ENCODE measurements at regions not wholly inside any gene's neighbourhood (a gene's known extent, or its start where the extent isn't known, plus 50 kb on each side); places are given as distances from the start of the nearest gene placed in this dataset.

DNA sequence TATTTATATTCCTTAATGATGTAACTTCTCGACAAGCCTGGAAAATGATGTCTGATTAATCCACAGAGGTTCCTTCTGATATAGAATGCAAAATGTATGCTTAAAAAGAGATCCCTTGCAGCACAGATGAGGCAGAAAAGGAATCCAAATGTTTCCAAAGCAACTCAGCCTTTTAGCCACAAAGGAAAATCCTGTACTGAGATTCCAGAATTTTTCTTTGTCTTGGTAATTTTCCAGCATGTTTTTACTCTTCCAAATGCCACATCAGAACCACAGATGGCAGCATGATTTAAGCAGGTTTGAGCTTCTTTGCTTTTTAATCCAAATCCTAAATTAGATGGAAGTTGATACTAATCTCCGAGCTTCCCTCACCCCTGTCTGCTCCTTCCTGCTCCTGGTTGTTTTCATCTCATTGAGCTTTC, 176.4 kb upstream of the PALMD start:
- TF ChIP-seq CTCF (conservative IDR thresholded peaks at IDR 0.05; ENCODE audit: low read length) (no peak), EZH2phosphoT487 (IDR thresholded peaks at IDR 0.05; ENCODE audit: borderline replicate concordance) (no peak)
